Loucy (cell line): ENCODE measurements at regions not wholly inside any gene's neighbourhood (a gene's known extent, or its start where the extent isn't known, plus 50 kb on each side); places are given as distances from the start of the nearest gene placed in this dataset.

Source experiments
- H2AFZ ChIP-seq: fragments of 200-600 bp; sonication (generic); 2 replicates; pipeline ENCODE4 v1.6.0; 2016; ENCODE audit warnings: antibody characterized with exemption, mild to moderate bottlenecking, low read length, moderate library complexity
- H3F3A ChIP-seq: fragments of 200-600 bp; 2 replicates; pipeline ENCODE4 v1.6.0; 2016; ENCODE audit warnings: antibody characterized with exemption, low read depth, mild to moderate bottlenecking
- H3K27me3 ChIP-seq: fragments of 200-600 bp; sonication (generic); 2 replicates; pipeline ENCODE4 v1.6.1; 2014; ENCODE audit warnings: low read length, mild to moderate bottlenecking; ENCODE audit not compliant: insufficient read depth, poor library complexity, severe bottlenecking
- H3K36me3 ChIP-seq: fragments of 200-600 bp; sonication (generic); 2 replicates; pipeline ENCODE4 v1.6.1; 2016; ENCODE audit warnings: low read length; ENCODE audit not compliant: insufficient read depth
- H3K4me1 ChIP-seq: fragments of 200-600 bp; sonication (generic); 2 replicates; pipeline ENCODE4 v1.5.1; 2014; ENCODE audit warnings: low read length, mild to moderate bottlenecking; ENCODE audit not compliant: insufficient read depth, poor library complexity, severe bottlenecking
- H3K4me2 ChIP-seq: fragments of 200-600 bp; sonication (generic); 2 replicates; pipeline ENCODE4 v1.6.0; 2014; ENCODE audit warnings: antibody characterized with exemption, low read length, low read depth, mild to moderate bottlenecking; ENCODE audit not compliant: poor library complexity, severe bottlenecking
- H3K4me3 ChIP-seq: fragments of 200-600 bp; sonication (generic); 2 replicates; pipeline ENCODE4 v1.5.1; 2014; ENCODE audit warnings: low read length, mild to moderate bottlenecking, mixed read lengths; ENCODE audit not compliant: poor library complexity, severe bottlenecking
- H3K79me2 ChIP-seq: fragments of 200-600 bp; sonication (generic); 2 replicates; pipeline ENCODE4 v1.6.1; 2014; ENCODE audit warnings: low read length; ENCODE audit not compliant: insufficient read depth
- H3K9ac ChIP-seq: fragments of 200-600 bp; sonication (generic); 2 replicates; pipeline ENCODE4 v1.6.0; 2014; ENCODE audit warnings: mild to moderate bottlenecking, low read depth, low read length, moderate library complexity; ENCODE audit not compliant: poor library complexity, severe bottlenecking
- H3K9me2 ChIP-seq: fragments of 200-600 bp; sonication (generic); replicated peaks from 2 replicates; pipeline ENCODE4 v1.6.1; 2016; ENCODE audit warnings: low read depth, low read length, mixed read lengths
- H3K9me3 ChIP-seq: fragments of 200-600 bp; sonication (generic); 2 replicates; pipeline ENCODE4 v1.6.1; 2014; ENCODE audit warnings: mild to moderate bottlenecking, antibody characterized with exemption, low read length, low read depth; ENCODE audit not compliant: insufficient read depth
- H4K20me1 ChIP-seq: fragments of 200-600 bp; sonication (generic); 2 replicates; pipeline ENCODE4 v1.6.0; 2014; ENCODE audit warnings: antibody characterized with exemption, low read length, mild to moderate bottlenecking; ENCODE audit not compliant: insufficient read depth, poor library complexity, severe bottlenecking
- EZH2phosphoT487 ChIP-seq: fragments of 200-600 bp; IDR thresholded peaks from 2 replicates; pipeline ENCODE4 v1.6.1; 2018; ENCODE audit warnings: antibody characterized with exemption, mild to moderate bottlenecking, moderate library complexity, borderline replicate concordance
- TF ChIP-seq, protein P1 (sequence below): fragments of 200-600 bp; sonication (generic); conservative IDR thresholded peaks from 2 replicates; pipeline ENCODE4 v1.5.1; 2014; ENCODE audit warnings: mild to moderate bottlenecking, antibody characterized with exemption, low read length

DNA sequence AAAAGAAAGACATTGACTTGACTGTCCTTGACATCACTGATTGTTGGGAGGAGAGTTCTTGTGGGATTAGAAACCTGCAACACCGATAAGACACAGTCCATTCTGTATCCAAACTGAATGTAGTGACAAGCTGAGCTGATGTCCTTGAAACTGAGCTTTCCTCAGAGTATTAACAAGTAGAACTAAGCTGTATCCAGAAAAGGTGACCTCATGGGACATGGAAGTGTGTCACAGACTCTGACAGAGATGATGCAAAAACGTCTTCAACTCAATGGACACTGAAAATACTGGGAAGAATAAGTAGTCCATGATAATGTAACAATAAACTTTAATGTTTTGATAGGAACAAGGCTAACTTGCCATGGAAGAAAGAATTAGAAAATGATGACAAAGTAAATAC, 690.1 kb downstream of the CDH18 start:
- Histone ChIP-seq H3K4me1 (no peaks in the 10 kb centered on the region), H3K9me3 (no peaks in the 10 kb centered on the region), H3K79me2 (no peaks in the 10 kb centered on the region), H4K20me1 (no peaks in the 10 kb centered on the region), H3K9me2 (0 out of 2 replicates have a peak, but pooled peaks cover 3% of the 10 kb centered on the region), H3K36me3 (no peaks in the 10 kb centered on the region), H3K4me2 (no peak overlapping the region), H3K4me3 (no peak overlapping the region), H3F3A (no peaks in the 10 kb centered on the region), H2AFZ (no peak overlapping the region), H3K9ac (no peak overlapping the region), H3K27me3 (no peaks in the 10 kb centered on the region)
- TF ChIP-seq, protein P1, sequence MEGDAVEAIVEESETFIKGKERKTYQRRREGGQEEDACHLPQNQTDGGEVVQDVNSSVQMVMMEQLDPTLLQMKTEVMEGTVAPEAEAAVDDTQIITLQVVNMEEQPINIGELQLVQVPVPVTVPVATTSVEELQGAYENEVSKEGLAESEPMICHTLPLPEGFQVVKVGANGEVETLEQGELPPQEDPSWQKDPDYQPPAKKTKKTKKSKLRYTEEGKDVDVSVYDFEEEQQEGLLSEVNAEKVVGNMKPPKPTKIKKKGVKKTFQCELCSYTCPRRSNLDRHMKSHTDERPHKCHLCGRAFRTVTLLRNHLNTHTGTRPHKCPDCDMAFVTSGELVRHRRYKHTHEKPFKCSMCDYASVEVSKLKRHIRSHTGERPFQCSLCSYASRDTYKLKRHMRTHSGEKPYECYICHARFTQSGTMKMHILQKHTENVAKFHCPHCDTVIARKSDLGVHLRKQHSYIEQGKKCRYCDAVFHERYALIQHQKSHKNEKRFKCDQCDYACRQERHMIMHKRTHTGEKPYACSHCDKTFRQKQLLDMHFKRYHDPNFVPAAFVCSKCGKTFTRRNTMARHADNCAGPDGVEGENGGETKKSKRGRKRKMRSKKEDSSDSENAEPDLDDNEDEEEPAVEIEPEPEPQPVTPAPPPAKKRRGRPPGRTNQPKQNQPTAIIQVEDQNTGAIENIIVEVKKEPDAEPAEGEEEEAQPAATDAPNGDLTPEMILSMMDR, result no peak
- TF ChIP-seq EZH2phosphoT487, result no peak

DNA sequence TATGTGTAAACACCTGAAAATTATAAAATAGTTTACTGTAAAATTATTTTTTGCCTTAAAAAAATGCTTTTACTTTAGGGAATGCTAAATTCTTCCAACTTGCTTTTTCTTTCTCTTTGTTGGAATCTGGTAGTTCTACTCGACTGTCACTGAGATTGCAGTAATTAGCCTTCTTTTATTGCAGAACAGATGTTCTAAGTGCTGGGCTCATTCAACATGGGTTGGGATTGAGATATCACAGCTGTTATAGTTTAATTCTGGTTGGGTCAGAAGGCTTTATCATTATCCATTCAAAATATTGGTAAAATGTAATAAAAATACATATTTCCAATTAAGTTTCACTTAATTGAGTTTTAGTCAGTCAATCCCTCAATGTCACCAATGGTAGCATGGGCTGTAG, 686.7 kb downstream of the CDH18 start:
- no peaks in the 10 kb centered on the region for H3K4me1 ChIP-seq
- H3K9me3 ChIP-seq, result no peaks in the 10 kb centered on the region
- no peaks in the 10 kb centered on the region for H3K36me3 ChIP-seq
- H3K9me2 ChIP-seq, result 0 out of 2 replicates have a peak, but pooled peaks cover 3% of the 10 kb centered on the region
- H3F3A ChIP-seq, result no peaks in the 10 kb centered on the region
- H2AFZ ChIP-seq, result no peak overlapping the region
- H3K4me2 ChIP-seq, result no peak overlapping the region
- H3K79me2 ChIP-seq, result no peaks in the 10 kb centered on the region
- TF ChIP-seq EZH2phosphoT487, result no peak
- TF ChIP-seq, protein P1, result no peak
- H3K9ac ChIP-seq, result no peak overlapping the region
- no peaks in the 10 kb centered on the region for H3K27me3 ChIP-seq
- H4K20me1 ChIP-seq, result no peaks in the 10 kb centered on the region
- H3K4me3 ChIP-seq, result no peak overlapping the region

DNA sequence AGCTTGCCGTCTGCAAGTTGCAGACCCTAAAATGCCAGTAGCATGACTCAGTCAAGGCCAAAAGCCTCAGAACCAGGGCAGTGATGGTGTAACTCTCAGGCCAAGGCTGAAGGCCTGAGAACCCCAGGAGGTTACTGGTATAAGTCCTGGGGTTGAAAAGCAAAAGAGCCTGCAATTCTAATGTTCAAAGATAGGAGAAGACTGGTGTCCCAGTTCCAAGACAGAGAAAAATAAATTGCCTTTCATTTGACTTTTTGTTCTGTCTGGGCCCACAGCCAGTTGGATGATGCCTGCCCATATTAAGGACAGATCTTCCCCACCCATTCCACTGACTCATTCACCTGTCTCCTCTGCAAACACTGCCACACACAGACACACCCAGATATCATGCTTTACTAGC, 673.2 kb downstream of the CDH18 start:
- Histone ChIP-seq H3K9me3 (no peaks in the 10 kb centered on the region), H3K27me3 (no peaks in the 10 kb centered on the region), H3K4me2 (no peak overlapping the region), H3K4me1 (no peaks in the 10 kb centered on the region), H3K9ac (no peak overlapping the region), H3F3A (no peaks in the 10 kb centered on the region), H3K9me2 (no peaks in the 10 kb centered on the region), H3K79me2 (no peaks in the 10 kb centered on the region), H4K20me1 (no peaks in the 10 kb centered on the region), H3K36me3 (no peaks in the 10 kb centered on the region), H3K4me3 (no peak overlapping the region), H2AFZ (no peak overlapping the region)
- TF ChIP-seq EZH2phosphoT487, result no peak
- TF ChIP-seq, protein P1, result no peak
